Mesendoderm (in vitro differentiated cells): ENCODE measurements at regions not wholly inside any gene's neighbourhood (a gene's known extent, or its start where the extent isn't known, plus 50 kb on each side); places are given as distances from the start of the nearest gene placed in this dataset.

ENCODE experiments used
- DNase-seq: peaks from one replicate; pipeline ENCODE4 v3.0.0; 2013
- H2AK5ac ChIP-seq: 2 replicates; pipeline ENCODE4 v1.6.1; 2013; ENCODE audit warnings: low read length, inconsistent platforms
- H2BK120ac ChIP-seq: 2 replicates; pipeline ENCODE4 v1.6.1; 2013; ENCODE audit warnings: low read depth, mild to moderate bottlenecking, low read length, moderate library complexity, mixed read lengths
- H2BK15ac ChIP-seq: replicated peaks from 2 replicates; pipeline ENCODE4 v1.6.1; 2013; ENCODE audit warnings: low read depth, mild to moderate bottlenecking, moderate library complexity
- H2BK5ac ChIP-seq: 2 replicates; pipeline ENCODE4 v1.6.1; 2013; ENCODE audit warnings: low read length, inconsistent platforms
- H3K18ac ChIP-seq: 2 replicates; pipeline ENCODE4 v1.6.1; 2013; ENCODE audit warnings: mild to moderate bottlenecking, low read length, mixed read lengths
- H3K23ac ChIP-seq: one replicate; pipeline ENCODE4 v1.6.1; 2013; ENCODE audit warnings: low read length
- H3K27ac ChIP-seq: 2 replicates; pipeline ENCODE4 v1.5.1; 2013; ENCODE audit warnings: low read depth, mild to moderate bottlenecking, inconsistent platforms, low read length, moderate library complexity
- H3K27me3 ChIP-seq: 2 replicates; pipeline ENCODE4 v1.6.1; 2013; ENCODE audit warnings: low read length, control low read depth, mild to moderate bottlenecking, inconsistent platforms; ENCODE audit not compliant: insufficient read depth, poor library complexity
- H3K36me3 ChIP-seq: 2 replicates; pipeline ENCODE4 v1.6.1; 2013; ENCODE audit warnings: low read length, inconsistent platforms; ENCODE audit not compliant: control insufficient read depth, insufficient read depth
- H3K4ac ChIP-seq: one replicate; pipeline ENCODE4 v1.6.1; 2013; ENCODE audit warnings: low read depth, mild to moderate bottlenecking, low read length, moderate library complexity
- H3K4me1 ChIP-seq: 2 replicates; pipeline ENCODE4 v1.6.1; 2013; ENCODE audit warnings: low read depth, low read length, inconsistent platforms; ENCODE audit not compliant: control insufficient read depth
- H3K4me2 ChIP-seq: 2 replicates; pipeline ENCODE4 v1.6.1; 2013; ENCODE audit warnings: low read length
- H3K4me3 ChIP-seq: 2 replicates; pipeline ENCODE4 v1.5.1; 2013; ENCODE audit warnings: mild to moderate bottlenecking, low read length
- H3K56ac ChIP-seq: one replicate; pipeline ENCODE4 v1.6.1; 2013; ENCODE audit warnings: low read length
- H3K79me1 ChIP-seq: 2 replicates; pipeline ENCODE4 v1.6.1; 2013; ENCODE audit warnings: low read length, inconsistent platforms
- H3K79me2 ChIP-seq: 2 replicates; pipeline ENCODE4 v1.6.1; 2013; ENCODE audit warnings: mild to moderate bottlenecking, low read length; ENCODE audit not compliant: control insufficient read depth, insufficient read depth
- H3K9ac ChIP-seq: 2 replicates; pipeline ENCODE4 v1.6.1; 2013; ENCODE audit warnings: low read length, inconsistent platforms
- H4K5ac ChIP-seq: one replicate; pipeline ENCODE4 v1.6.1; 2013; ENCODE audit warnings: low read length
- H4K8ac ChIP-seq: one replicate; pipeline ENCODE4 v1.6.1; 2013; ENCODE audit warnings: low read depth, mild to moderate bottlenecking, control low read depth, low read length, moderate library complexity
- WGBS: extraction: QIAGEN DNeasy Blood & Tissue Kit; methylation state at CpG from one replicate; pipeline ENCODE4 v1.1.7; 2013; ENCODE audit warnings: low lambda C conversion rate, missing lambda C conversion rate; ENCODE audit not compliant: insufficient coverage; ENCODE audit errors: extremely low coverage; 5-methylcytosine and 5-hydroxymethylcytosine counted together

DNA sequence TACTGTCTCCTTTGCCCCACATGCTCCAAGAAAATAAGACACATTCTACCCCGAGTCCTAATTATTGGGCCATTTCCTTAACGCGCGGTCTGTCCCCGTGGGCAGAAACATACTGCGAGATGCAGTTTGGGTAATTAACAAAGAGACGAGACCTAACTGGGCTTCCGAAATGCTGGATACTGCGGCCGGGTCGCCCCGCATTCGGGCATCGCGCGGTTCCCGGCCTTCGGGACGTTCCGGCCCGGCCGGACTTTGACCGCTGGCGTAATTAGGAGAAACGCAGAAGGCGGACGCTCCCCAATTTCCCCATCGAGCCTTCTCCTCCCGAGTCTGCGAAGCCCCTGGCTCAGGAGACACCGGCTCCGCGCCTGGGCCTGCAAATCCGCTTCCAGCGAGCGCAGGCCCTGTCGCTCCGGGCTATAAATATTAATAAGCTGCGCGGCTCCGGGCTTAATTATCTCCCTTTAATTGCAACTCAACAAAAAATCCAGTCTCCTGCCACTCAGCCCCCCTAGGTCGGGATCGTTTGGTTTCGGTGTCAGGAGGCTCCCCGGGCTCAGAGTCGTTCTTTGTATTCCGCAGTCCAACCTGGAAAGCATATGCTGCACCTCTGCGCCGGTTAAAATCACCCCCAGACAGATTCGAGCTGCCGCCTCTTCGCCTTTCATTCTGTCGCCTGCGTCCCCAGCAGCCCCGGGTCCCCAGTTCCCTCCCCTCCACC is 131.5 kb downstream of the SPAG6 start:
- peaks cover 39% of the 10 kb centered on the region for H3K27me3 ChIP-seq
- peak; percentile 37 for DNase-seq
- H3K36me3 ChIP-seq = no peaks in the 10 kb centered on the region

DNA sequence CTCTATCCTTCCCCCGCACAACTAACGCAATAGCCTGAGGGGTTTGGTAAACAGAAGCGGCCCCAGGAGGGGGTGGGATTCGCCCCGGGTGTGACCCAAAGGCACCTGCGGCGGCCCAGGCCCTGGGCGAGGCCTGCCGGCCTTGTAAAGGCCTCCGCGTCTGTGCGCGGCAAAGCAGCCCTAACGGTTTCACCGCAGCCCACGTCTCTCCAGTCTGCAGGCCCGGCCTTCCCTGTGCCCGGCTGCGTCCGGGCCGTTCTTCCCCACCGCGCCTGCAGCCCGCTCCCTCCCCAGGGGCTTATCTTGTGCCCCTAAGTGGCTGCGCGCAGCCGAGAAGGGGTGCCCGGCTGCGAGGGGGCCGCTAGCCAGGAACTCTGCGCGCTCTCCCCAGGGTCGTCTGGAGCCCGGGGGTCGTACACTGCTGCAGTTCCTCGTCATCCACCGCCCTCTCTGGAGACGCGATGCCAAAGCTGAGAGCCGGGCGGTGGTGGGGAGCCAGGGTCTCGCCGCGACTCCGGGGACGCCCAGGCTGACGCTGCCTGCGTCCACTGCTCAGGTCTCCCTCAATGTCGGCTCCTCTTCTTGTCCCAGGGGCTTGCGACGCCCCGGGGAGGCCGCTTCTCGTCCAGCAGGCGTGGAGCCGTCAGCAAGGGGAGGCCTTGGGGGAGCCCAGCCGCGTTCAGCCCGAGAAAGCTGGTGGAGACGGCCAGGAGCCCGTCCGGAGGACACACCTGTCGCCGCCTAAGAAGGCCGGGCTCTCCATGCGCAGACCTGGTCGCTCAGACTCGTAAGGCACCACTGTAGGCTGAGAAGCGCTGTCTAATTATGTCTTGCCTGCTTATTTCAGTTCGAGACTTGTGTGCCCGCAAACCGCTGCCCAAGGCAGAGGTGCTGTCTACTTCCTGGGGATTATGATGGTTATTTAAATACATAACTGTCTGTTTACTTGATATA is 132.3 kb downstream of the SPAG6 start:
- no peaks in the 10 kb centered on the region for H3K79me2 ChIP-seq
- H3K36me3 ChIP-seq = no peaks in the 10 kb centered on the region
- H2BK5ac ChIP-seq = no peak overlapping the region
- H3K4ac ChIP-seq = no peak overlapping the region
- H4K5ac ChIP-seq = no peak overlapping the region
- no peak overlapping the region for H3K27ac ChIP-seq
- H3K27me3 ChIP-seq = peaks cover 39% of the 10 kb centered on the region
- peak overlapping the region; percentile 61 for H3K56ac ChIP-seq
- H3K4me2 ChIP-seq = peak overlapping the region; percentile 82
- H3K23ac ChIP-seq = no peak overlapping the region
- no CpG with 5 or more reads among the region's 72 CpGs for WGBS
- DNase-seq = peak; percentile 59
- H3K9ac ChIP-seq = peak overlapping the region; percentile 25
- no peak overlapping the region for H2BK15ac ChIP-seq
- H3K18ac ChIP-seq = no peak overlapping the region
- H2BK120ac ChIP-seq = no peak overlapping the region
- peak overlapping the region; percentile 10 for H3K4me3 ChIP-seq
- H4K8ac ChIP-seq = no peak overlapping the region
- no peaks in the 10 kb centered on the region for H3K79me1 ChIP-seq
- no peak overlapping the region for H2AK5ac ChIP-seq
- H3K4me1 ChIP-seq = peaks cover 2% of the 10 kb centered on the region

More for the DNA sequence above, 131.5 kb downstream of the SPAG6 start:
- no peak overlapping the region for H4K8ac ChIP-seq
- peaks cover 2% of the 10 kb centered on the region for H3K4me1 ChIP-seq
- no peak overlapping the region for H2BK15ac ChIP-seq
- no peak overlapping the region for H2AK5ac ChIP-seq
- H3K23ac ChIP-seq = no peak overlapping the region
- no peaks in the 10 kb centered on the region for H3K79me1 ChIP-seq
- peak overlapping the region; percentile 16 for H3K4me3 ChIP-seq
- peak overlapping the region; percentile 28 for H3K56ac ChIP-seq
- no peaks in the 10 kb centered on the region for H3K79me2 ChIP-seq
- no peak overlapping the region for H3K27ac ChIP-seq
- no peak overlapping the region for H2BK5ac ChIP-seq
- WGBS = no CpG with 5 or more reads among the region's 55 CpGs
- no peak overlapping the region for H4K5ac ChIP-seq
- H3K4me2 ChIP-seq = peak overlapping the region; percentile 82
- peak overlapping the region; percentile 30 for H3K9ac ChIP-seq
- no peak overlapping the region for H2BK120ac ChIP-seq
- H3K4ac ChIP-seq = no peak overlapping the region
- H3K18ac ChIP-seq = no peak overlapping the region

- no CpG with 5 or more reads among the region's 8 CpGs for WGBS
These were observed 133.4 kb downstream of the SPAG6 start for GRCh38 chr10:22478555-22479334.

DNA sequence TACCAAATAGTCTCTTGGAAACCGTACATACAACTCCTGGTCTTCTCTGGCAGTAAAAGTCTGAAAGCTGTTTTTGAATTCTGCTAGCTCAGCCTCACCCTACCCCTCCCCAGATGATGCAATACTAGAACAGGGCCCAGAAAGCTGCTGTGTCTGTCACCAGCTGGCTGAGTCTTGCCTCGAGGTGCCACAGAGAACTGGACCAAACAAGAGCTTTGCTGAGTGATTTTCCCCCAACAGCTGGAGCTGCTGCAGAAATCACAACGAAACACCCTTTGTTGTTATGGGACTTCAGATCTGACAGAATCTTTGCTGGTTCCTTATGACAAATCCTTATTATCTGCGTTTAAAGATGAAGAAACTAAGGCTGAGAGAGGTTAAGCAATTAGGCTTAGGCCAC is 134.1 kb downstream of the SPAG6 start:
- Histone ChIP-seq H3K56ac (no peak overlapping the region), H2BK120ac (no peak overlapping the region), H3K27ac (no peak overlapping the region), H3K27me3 (peaks cover 36% of the 10 kb centered on the region), H4K5ac (no peak overlapping the region), H3K18ac (no peak overlapping the region), H3K4me3 (no peak overlapping the region), H3K4ac (no peak overlapping the region), H4K8ac (no peak overlapping the region), H3K36me3 (no peaks in the 10 kb centered on the region), H2BK15ac (no peak overlapping the region), H3K79me2 (no peaks in the 10 kb centered on the region), H3K9ac (no peak overlapping the region), H3K4me2 (no peak overlapping the region), H3K79me1 (no peaks in the 10 kb centered on the region), H3K23ac (no peak overlapping the region), H3K4me1 (peaks cover 2% of the 10 kb centered on the region), H2AK5ac (no peak overlapping the region), H2BK5ac (no peak overlapping the region)
- peak; percentile 13 for DNase-seq
- no CpG with 5 or more reads among the region's 4 CpGs for WGBS

More at GRCh38 chr10:22478555-22479334, 133.4 kb downstream of the SPAG6 start:
- no peak overlapping the region for H3K18ac ChIP-seq
- H2BK5ac ChIP-seq = no peak overlapping the region
- no peak overlapping the region for H4K8ac ChIP-seq
- DNase-seq = no peak
- H3K4me3 ChIP-seq = no peak overlapping the region
- H3K4me1 ChIP-seq = peaks cover 2% of the 10 kb centered on the region
- H3K79me2 ChIP-seq = no peaks in the 10 kb centered on the region
- H3K36me3 ChIP-seq = no peaks in the 10 kb centered on the region
- H2AK5ac ChIP-seq = no peak overlapping the region
- H3K27ac ChIP-seq = no peak overlapping the region
- no peaks in the 10 kb centered on the region for H3K79me1 ChIP-seq
- no peak overlapping the region for H3K4ac ChIP-seq
- no peak overlapping the region for H2BK120ac ChIP-seq
- no peak overlapping the region for H2BK15ac ChIP-seq
- no peak overlapping the region for H4K5ac ChIP-seq
- no peak overlapping the region for H3K9ac ChIP-seq
- H3K27me3 ChIP-seq = peaks cover 36% of the 10 kb centered on the region
- H3K4me2 ChIP-seq = no peak overlapping the region
- H3K23ac ChIP-seq = no peak overlapping the region
- no peak overlapping the region for H3K56ac ChIP-seq

DNA sequence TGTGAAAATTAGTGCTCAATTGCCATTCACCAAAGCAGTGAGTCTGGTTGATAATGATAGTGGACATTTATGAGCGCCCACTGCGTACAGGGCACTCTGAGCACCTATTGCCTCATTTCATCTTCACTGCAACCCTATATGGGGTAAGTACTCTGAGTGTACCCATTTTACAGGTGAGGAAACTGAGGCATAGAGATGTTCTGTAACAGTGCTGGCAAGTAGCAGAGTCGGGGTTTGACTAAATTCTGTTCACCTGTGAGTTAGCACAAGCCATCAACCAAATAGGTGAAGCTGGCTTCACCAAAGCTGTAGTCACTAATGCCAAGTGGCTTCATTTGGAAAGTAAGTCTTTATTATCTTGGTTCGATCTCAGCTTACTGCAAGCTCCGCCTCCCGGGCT is 135.8 kb downstream of the SPAG6 start:
- Histone ChIP-seq H3K23ac (no peak overlapping the region), H3K79me2 (no peaks in the 10 kb centered on the region), H2AK5ac (no peak overlapping the region), H3K4me3 (no peak overlapping the region), H3K56ac (no peak overlapping the region), H4K8ac (no peak overlapping the region), H3K4me1 (no peaks in the 10 kb centered on the region), H2BK120ac (no peak overlapping the region), H3K36me3 (no peaks in the 10 kb centered on the region), H2BK15ac (no peak overlapping the region), H2BK5ac (no peak overlapping the region), H3K27ac (no peak overlapping the region), H3K4ac (no peak overlapping the region), H4K5ac (no peak overlapping the region), H3K27me3 (peaks cover 24% of the 10 kb centered on the region), H3K79me1 (no peaks in the 10 kb centered on the region), H3K9ac (no peak overlapping the region), H3K4me2 (no peak overlapping the region), H3K18ac (no peak overlapping the region)
- no peak for DNase-seq
- WGBS = no CpG with 5 or more reads among the region's 6 CpGs
